PC-9 (cell line): ENCODE measurements at regions not wholly inside any gene's neighbourhood (a gene's known extent, or its start where the extent isn't known, plus 50 kb on each side); places are given as distances from the start of the nearest gene placed in this dataset.

Experiments used
- BruUV-seq: library from RNA; stranded (reverse); fragments of 400-500 nt; replicated peaks from 2 replicates; lab custom pipeline; 2021; lab: Mats Ljungman, UMichigan
- CTCF ChIA-PET: fragments of 300-600 bp; sonication (Branson Sonifier 250); formaldehyde crosslinking; loops from one replicate; lab custom pipeline; 2022; ENCODE audit warnings: antibody characterized with exemption; lab: Charles Lee
- POLR2A ChIA-PET: fragments of 300-600 bp; sonication (Branson Sonifier 250); formaldehyde crosslinking; loops from one replicate; lab custom pipeline; 2022; ENCODE audit warnings: antibody characterized with exemption; ENCODE audit not compliant: unreplicated experiment; lab: Charles Lee
- DNase-seq, 2 experiments: peaks; one replicate each; pipeline versions ENCODE4 v3.0.0 to v3.0.0-alpha.2; 2015 to 2022; ENCODE audit warnings: mixed read lengths in 1 of 2
- H2AFZ ChIP-seq: fragments of 200-600 bp; sonication (generic); 2 replicates; pipeline ENCODE4 v1.8.1; 2017; ENCODE audit warnings: antibody characterized with exemption
- H3F3A ChIP-seq: fragments of 200-600 bp; sonication (generic); 2 replicates; pipeline ENCODE4 v1.8.1; 2017; ENCODE audit warnings: antibody characterized with exemption, mild to moderate bottlenecking, low read depth; ENCODE audit not compliant: insufficient read depth
- H3K27ac ChIP-seq: fragments of 200-600 bp; sonication (generic); 2 replicates; pipeline ENCODE4 v1.6.1; 2016; ENCODE audit warnings: mixed run types
- H3K27me3 ChIP-seq: fragments of 200-600 bp; sonication (generic); 2 replicates; pipeline ENCODE4 v1.6.1; 2016; ENCODE audit warnings: low read depth, mixed run types; ENCODE audit not compliant: insufficient read depth
- H3K36me3 ChIP-seq: fragments of 200-600 bp; sonication (generic); 2 replicates; pipeline ENCODE4 v1.6.1; 2016; ENCODE audit warnings: low read depth, mixed run types
- H3K4me1 ChIP-seq: fragments of 200-600 bp; sonication (generic); replicated peaks from 2 replicates; pipeline ENCODE4 v1.6.1; 2016; ENCODE audit warnings: mixed run types; ENCODE audit not compliant: insufficient read depth
- H3K4me2 ChIP-seq: fragments of 200-600 bp; sonication (generic); 2 replicates; pipeline ENCODE4 v1.6.1; 2017; ENCODE audit warnings: mixed run types
- H3K4me3 ChIP-seq: fragments of 200-600 bp; sonication (generic); 2 replicates; pipeline ENCODE4 v1.6.1; 2016; ENCODE audit warnings: mixed run types
- H3K79me2 ChIP-seq: fragments of 200-600 bp; sonication (generic); 2 replicates; pipeline ENCODE4 v1.6.1; 2017; ENCODE audit warnings: low read depth, mixed run types
- H3K9me2 ChIP-seq: fragments of 200-600 bp; sonication (generic); 2 replicates; pipeline ENCODE4 v1.8.1; 2017; ENCODE audit warnings: mild to moderate bottlenecking; ENCODE audit not compliant: insufficient read depth
- H3K9me3 ChIP-seq: fragments of 200-600 bp; sonication (generic); 2 replicates; pipeline ENCODE4 v1.8.1; 2016; ENCODE audit warnings: low read depth; ENCODE audit not compliant: insufficient read depth
- H4K20me1 ChIP-seq: fragments of 200-600 bp; sonication (generic); 2 replicates; pipeline ENCODE4 v1.8.1; 2017; ENCODE audit not compliant: insufficient read depth
- EZH2 ChIP-seq: fragments of 200-600 bp; sonication (generic); IDR thresholded peaks from 2 replicates; pipeline ENCODE4 v1.8.0; 2017; ENCODE audit warnings: antibody characterized with exemption, low read depth
- intact Hi-C: fragments of 100-400 bp; cut with micrococcal nuclease; formaldehyde crosslinking; loops from one replicate; pipeline ENCODE4 v1.10.0; 2022; ENCODE audit not compliant: unreplicated experiment
- TF ChIP-seq, protein P1 (sequence below): fragments of 200-600 bp; sonication (generic); conservative IDR thresholded peaks from 2 replicates; pipeline ENCODE4 v1.6.1; 2017; ENCODE audit warnings: mixed run types, antibody characterized with exemption, mild to moderate bottlenecking, moderate library complexity

DNA sequence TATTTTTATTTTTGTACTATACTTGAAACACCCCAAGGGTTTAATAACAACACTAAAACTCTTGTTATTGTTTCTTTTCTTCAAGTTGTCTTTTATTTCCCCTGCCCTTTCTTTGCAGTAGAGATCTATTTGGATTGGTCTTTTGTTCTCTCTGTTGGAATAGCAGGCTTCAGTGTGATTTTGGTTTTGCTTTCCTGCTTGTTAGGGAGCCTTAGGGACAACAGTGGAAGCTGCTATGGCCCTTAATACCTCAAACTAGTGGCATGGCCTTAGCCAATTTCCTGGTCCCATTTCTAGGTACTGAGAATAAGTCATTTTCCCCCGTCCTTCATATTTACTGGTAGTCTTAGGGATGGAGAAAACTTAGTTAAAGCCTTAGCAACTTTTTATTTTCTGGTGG is 535.4 kb upstream of the NDST4 start:
- Histone ChIP-seq H3K27me3 (no peaks in the 10 kb centered on the region), H3K36me3 (no peaks in the 10 kb centered on the region), H3F3A (no peaks in the 10 kb centered on the region), H3K4me2 (no peak overlapping the region), H3K4me1 (no peaks in the 10 kb centered on the region), H4K20me1 (no peaks in the 10 kb centered on the region), H3K9me2 (no peaks in the 10 kb centered on the region), H3K9me3 (no peaks in the 10 kb centered on the region), H3K4me3 (no peak overlapping the region), H3K27ac (no peak overlapping the region), H3K79me2 (no peaks in the 10 kb centered on the region), H2AFZ (no peak overlapping the region)
- intact Hi-C loops: no loop called here
- BruUV-seq: no TSS peak
- ChIA-PET POLR2A (no interaction called here), CTCF (no interaction called here)
- TF ChIP-seq, protein P1, sequence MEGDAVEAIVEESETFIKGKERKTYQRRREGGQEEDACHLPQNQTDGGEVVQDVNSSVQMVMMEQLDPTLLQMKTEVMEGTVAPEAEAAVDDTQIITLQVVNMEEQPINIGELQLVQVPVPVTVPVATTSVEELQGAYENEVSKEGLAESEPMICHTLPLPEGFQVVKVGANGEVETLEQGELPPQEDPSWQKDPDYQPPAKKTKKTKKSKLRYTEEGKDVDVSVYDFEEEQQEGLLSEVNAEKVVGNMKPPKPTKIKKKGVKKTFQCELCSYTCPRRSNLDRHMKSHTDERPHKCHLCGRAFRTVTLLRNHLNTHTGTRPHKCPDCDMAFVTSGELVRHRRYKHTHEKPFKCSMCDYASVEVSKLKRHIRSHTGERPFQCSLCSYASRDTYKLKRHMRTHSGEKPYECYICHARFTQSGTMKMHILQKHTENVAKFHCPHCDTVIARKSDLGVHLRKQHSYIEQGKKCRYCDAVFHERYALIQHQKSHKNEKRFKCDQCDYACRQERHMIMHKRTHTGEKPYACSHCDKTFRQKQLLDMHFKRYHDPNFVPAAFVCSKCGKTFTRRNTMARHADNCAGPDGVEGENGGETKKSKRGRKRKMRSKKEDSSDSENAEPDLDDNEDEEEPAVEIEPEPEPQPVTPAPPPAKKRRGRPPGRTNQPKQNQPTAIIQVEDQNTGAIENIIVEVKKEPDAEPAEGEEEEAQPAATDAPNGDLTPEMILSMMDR: no peak
- TF ChIP-seq EZH2: no peak
- no peak for DNase-seq

DNA sequence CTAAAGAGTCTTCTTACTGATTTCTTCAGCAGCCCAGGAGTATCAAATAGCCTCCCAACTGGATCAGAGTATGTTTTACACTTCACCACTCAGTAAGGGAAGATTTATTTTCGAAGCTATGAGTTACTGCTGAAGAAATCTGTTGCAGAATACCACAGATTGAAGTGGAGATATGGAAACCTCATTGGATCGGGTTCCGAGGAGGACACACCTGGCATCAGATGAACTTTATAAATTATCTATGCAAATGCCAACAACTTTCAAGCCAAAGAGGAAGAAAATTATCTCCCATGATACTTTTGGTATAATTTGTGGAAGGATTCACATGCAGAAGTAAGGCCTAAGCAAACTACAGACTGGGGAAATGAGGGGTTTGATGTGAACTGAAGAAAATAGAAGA is 515.9 kb upstream of the NDST4 start:
- Histone ChIP-seq H3K9me2 (no peaks in the 10 kb centered on the region), H2AFZ (no peak overlapping the region), H3K4me3 (no peak overlapping the region), H3K27me3 (no peaks in the 10 kb centered on the region), H3K79me2 (no peaks in the 10 kb centered on the region), H3K4me1 (no peaks in the 10 kb centered on the region), H3K27ac (no peak overlapping the region), H3K36me3 (no peaks in the 10 kb centered on the region), H4K20me1 (no peaks in the 10 kb centered on the region), H3K4me2 (no peak overlapping the region), H3K9me3 (no peaks in the 10 kb centered on the region), H3F3A (no peaks in the 10 kb centered on the region)
- intact Hi-C loops: no loop called here
- BruUV-seq: no TSS peak
- ChIA-PET CTCF (no interaction called here), POLR2A (no interaction called here)
- no peak for DNase-seq
- no peak for TF ChIP-seq EZH2
- TF ChIP-seq, protein P1: no peak

DNA sequence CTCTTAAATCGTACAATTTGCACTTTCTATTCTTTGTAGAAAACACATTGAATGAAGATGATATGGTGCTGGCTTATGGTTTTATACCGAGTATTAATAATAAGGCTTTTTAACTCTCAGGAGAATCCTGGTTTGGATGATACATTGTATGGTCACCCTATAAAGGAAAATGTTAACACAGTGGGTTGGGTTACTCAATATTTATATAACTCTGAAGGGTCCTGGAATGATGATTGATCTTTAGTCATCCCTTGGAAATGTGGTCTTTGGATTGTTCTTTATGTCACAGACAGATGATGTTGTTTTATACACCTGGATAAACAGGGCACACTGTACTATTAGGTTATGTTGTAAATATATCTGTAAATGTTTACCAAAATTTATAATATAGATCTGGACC is 496.2 kb upstream of the NDST4 start:
- Histone ChIP-seq H3K79me2 (no peaks in the 10 kb centered on the region), H3K9me2 (no peaks in the 10 kb centered on the region), H2AFZ (no peak overlapping the region), H3K27ac (no peak overlapping the region), H3F3A (no peaks in the 10 kb centered on the region), H3K9me3 (no peaks in the 10 kb centered on the region), H3K27me3 (no peaks in the 10 kb centered on the region), H3K4me3 (no peak overlapping the region), H3K4me1 (no peaks in the 10 kb centered on the region), H3K36me3 (no peaks in the 10 kb centered on the region), H3K4me2 (no peak overlapping the region), H4K20me1 (no peaks in the 10 kb centered on the region)
- CTCF ChIA-PET: no interaction called here
- intact Hi-C loops: no loop called here
- TF ChIP-seq, protein P1: no peak
- no peak for TF ChIP-seq EZH2
- no peak for DNase-seq
- BruUV-seq: no TSS peak
- POLR2A ChIA-PET: no interaction called here
